ENCODE measurements at regions not wholly inside any gene's neighbourhood (a gene's known extent, or its start where the extent isn't known, plus 50 kb on each side); places are given as distances from the start of the nearest gene placed in this dataset.

DNA sequence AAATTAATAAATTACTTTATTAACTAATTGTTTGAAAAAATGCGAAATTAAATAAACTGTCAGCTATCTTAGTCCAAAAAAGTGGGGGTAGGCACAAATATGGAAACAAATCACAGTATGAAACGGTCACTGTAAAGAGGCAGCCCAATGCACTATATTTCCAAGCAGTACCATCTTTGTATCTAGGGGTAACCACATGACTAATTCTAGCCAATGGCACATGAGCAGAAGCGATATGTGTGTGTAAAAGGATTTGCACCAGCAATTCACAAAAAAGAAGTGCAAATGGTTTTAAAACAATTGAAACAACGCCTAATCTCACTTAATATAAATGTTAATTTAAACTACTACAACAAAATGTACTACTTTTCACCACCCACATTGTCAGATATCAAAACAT lies 129.5 kb upstream of the PRNP start:
- H3K14ac ChIP-seq (ENCODE audit: insufficient read depth, low read length) = no peak overlapping the region
- H3K4me1 Mint-ChIP-seq = peaks cover 0 to 1% of the 10 kb centered on the region in 2 experiments; a peak in 2 of 4 replicates
- no CpG with 5 or more reads among the region's 4 CpGs for WGBS (ENCODE audit: extremely low coverage, insufficient read length, low lambda C conversion rate)
- H3K4me1 ChIP-seq (ENCODE audit: insufficient read depth, low read length) = no peaks in the 10 kb centered on the region
- H3K36me3 Mint-ChIP-seq (ENCODE audit: insufficient read depth in 1 of 3, low read depth in 3 of 3) = no peaks in the 10 kb centered on the region
- no peak overlapping the region for H3K4me2 ChIP-seq (ENCODE audit: insufficient read depth, insufficient read length, low read length)
- H2BK5ac ChIP-seq (ENCODE audit: insufficient read length, low read length) = no peak overlapping the region
- no peaks in the 10 kb centered on the region for H3K79me1 ChIP-seq (ENCODE audit: insufficient read depth, low read depth, low read length, poor library complexity, severe bottlenecking)
- no peaks in the 10 kb centered on the region for H3K9me3 ChIP-seq (ENCODE audit: control insufficient read depth, low read depth, low read length)
- H3K27ac Mint-ChIP-seq = no peak overlapping the region
- no peak overlapping the region for H2BK20ac ChIP-seq (ENCODE audit: low read depth, low read length, poor library complexity, severe bottlenecking)
- H3T11ph ChIP-seq (ENCODE audit: low read length) = no peak overlapping the region
- H3K23me2 ChIP-seq (ENCODE audit: insufficient read length, low read depth, low read length, poor library complexity, severe bottlenecking) = no peaks in the 10 kb centered on the region
- no peak overlapping the region for H3K56ac ChIP-seq (ENCODE audit: insufficient read length, low read depth, low read length)
- H3K23ac ChIP-seq (ENCODE audit: insufficient read length, low read depth, low read length) = no peak overlapping the region
- H4K8ac ChIP-seq (replicated peaks; ENCODE audit: insufficient read length, low read depth, low read length) = no peak overlapping the region
- peaks cover 2% of the 10 kb centered on the region; the same call in 1 of the 2 replicates for H3K27me3 Mint-ChIP-seq (ENCODE audit: low read depth)
- H2AK5ac ChIP-seq (ENCODE audit: insufficient read length, low read length) = no peak overlapping the region
- no peak overlapping the region for H4K5ac ChIP-seq (ENCODE audit: insufficient read length, low read depth, low read length)
- no peak for DNase-seq
- no peak overlapping the region for H2BK15ac ChIP-seq (ENCODE audit: low read depth, low read length)
- no peaks in the 10 kb centered on the region for H3K79me2 ChIP-seq (ENCODE audit: insufficient read depth, low read length)
- H4K91ac ChIP-seq (ENCODE audit: insufficient read length, low read depth, low read length) = no peak overlapping the region
- H4K20me1 ChIP-seq (ENCODE audit: control insufficient read depth, insufficient read depth, insufficient read length) = no peaks in the 10 kb centered on the region
- no peak overlapping the region for H3K4ac ChIP-seq (ENCODE audit: low read depth, low read length)
- TF ChIP-seq, protein P1, sequence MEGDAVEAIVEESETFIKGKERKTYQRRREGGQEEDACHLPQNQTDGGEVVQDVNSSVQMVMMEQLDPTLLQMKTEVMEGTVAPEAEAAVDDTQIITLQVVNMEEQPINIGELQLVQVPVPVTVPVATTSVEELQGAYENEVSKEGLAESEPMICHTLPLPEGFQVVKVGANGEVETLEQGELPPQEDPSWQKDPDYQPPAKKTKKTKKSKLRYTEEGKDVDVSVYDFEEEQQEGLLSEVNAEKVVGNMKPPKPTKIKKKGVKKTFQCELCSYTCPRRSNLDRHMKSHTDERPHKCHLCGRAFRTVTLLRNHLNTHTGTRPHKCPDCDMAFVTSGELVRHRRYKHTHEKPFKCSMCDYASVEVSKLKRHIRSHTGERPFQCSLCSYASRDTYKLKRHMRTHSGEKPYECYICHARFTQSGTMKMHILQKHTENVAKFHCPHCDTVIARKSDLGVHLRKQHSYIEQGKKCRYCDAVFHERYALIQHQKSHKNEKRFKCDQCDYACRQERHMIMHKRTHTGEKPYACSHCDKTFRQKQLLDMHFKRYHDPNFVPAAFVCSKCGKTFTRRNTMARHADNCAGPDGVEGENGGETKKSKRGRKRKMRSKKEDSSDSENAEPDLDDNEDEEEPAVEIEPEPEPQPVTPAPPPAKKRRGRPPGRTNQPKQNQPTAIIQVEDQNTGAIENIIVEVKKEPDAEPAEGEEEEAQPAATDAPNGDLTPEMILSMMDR (conservative IDR thresholded peaks at IDR 0.05) = no peak
- no peak overlapping the region for H3K18ac ChIP-seq (ENCODE audit: insufficient read length, low read depth, low read length)
- H3K27ac ChIP-seq (ENCODE audit: insufficient read length, low read depth, low read length) = no peak overlapping the region
- H3K9me3 Mint-ChIP-seq = no peaks in the 10 kb centered on the region
- no peak overlapping the region for H2AFZ ChIP-seq (ENCODE audit: low read length)
- no peak overlapping the region for H2BK120ac ChIP-seq (ENCODE audit: low read depth, low read length, poor library complexity, severe bottlenecking)
- no peak overlapping the region for H2BK12ac ChIP-seq (ENCODE audit: insufficient read length, low read depth, low read length)
- no peak overlapping the region for H3K4me3 Mint-ChIP-seq
- no peak overlapping the region for H3K9ac ChIP-seq (ENCODE audit: extremely low read depth, insufficient read length, low read length)
- no peaks in the 10 kb centered on the region for H3K27me3 ChIP-seq (ENCODE audit: insufficient read depth, low read length)

Measured in H9 (cell line).